Spleen (tissue), 3 donors: ENCODE measurements at regions not wholly inside any gene's neighbourhood (a gene's known extent, or its start where the extent isn't known, plus 50 kb on each side); places are given as distances from the start of the nearest gene placed in this dataset.

Experiments used
- POLR2A ChIP-seq, 3 donors: fragments of 450-650 bp; IDR thresholded peaks; one replicate each; pipeline ENCODE4 v1.5.1; 2017; ENCODE audit warnings: antibody characterized with exemption in 3 of 3, mild to moderate bottlenecking in 1 of 3
- POLR2AphosphoS5 ChIP-seq, 3 donors: sonication (generic); formaldehyde crosslinking; IDR thresholded peaks; one replicate each; pipeline ENCODE4 v1.5.1; 2017; ENCODE audit warnings: antibody characterized with exemption in 3 of 3

DNA sequence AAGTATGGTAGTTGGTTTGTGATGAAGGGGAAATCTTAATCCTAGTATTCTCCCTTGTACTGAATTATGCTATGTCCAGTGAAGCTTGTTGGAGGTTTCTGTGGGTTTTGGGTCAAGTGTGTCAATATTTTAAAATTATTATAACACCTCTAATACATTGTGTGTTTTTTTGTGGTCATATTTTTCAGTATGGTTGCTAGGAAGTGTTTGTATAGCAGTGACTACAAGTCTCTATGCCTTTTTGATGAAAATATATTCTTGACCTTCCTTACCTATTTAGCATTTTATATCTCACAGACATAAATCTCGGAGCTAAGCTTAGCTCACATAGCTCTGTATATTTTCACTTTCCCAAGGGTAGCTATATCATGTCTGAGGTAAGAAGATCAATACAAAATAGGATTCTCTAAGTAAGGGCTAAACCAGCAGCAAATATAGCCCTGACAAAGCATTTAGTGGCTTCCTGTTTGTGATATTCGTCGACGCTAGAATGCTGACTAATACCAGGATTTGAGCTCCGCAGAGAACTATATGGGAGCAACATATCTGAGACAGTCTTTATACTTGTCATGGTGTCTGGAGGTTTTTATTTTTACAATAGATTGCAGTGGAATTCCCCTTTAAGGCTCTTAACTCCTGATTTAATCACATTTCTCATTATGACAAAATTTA, 82.3 kb downstream of the MACIR start:
- TF ChIP-seq POLR2AphosphoS5 (IDR thresholded peaks at IDR 0.05) (no peak), POLR2A (IDR thresholded peaks at IDR 0.05) (no peak)
